ENCODE measurements at regions not wholly inside any gene's neighbourhood (a gene's known extent, or its start where the extent isn't known, plus 50 kb on each side); places are given as distances from the start of the nearest gene placed in this dataset.

DNA sequence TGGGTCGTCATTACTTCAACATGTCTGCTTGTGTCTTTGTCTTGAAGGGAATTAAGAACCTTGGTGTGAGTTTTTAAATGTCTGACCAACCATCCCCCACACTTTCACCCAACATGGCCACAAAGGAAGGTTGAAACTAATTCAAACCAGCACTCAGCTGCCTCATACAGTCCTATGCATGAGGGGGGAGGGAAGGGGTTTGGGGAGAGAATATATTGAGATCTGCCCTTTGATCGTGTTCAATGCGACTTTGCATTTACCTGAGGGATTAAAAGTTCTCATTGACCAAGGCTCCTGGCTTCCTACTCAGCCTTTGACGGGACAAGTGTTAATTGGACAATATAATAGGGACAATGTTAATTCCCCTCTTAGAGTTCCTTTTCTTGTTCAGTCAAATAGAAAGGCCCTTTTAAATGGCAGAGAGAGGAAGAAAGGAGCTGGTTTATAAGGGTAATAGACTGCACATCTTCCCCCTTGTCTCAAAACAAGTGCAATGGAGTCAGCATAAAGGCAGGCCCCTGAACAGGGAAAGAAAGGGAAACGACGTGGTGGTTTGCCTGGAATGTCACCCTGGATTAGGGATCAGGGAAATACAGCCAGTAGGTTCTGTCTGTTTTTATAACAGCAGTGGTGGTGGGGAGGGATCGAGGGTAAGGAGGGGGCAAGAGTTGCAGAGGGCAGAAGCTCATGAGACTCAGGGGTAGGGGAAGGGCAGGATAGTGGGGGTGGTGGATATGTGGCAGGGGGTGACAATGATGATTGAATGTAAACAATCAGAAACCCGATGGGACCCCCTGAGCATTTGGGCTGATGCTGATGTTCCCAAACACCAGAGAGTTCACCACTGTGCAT is 198.7 kb downstream of the MYCN start:
- no peak overlapping the region for H3K4me3 ChIP-seq (ENCODE audit: low read depth, low read length)
- TF ChIP-seq, protein P1, sequence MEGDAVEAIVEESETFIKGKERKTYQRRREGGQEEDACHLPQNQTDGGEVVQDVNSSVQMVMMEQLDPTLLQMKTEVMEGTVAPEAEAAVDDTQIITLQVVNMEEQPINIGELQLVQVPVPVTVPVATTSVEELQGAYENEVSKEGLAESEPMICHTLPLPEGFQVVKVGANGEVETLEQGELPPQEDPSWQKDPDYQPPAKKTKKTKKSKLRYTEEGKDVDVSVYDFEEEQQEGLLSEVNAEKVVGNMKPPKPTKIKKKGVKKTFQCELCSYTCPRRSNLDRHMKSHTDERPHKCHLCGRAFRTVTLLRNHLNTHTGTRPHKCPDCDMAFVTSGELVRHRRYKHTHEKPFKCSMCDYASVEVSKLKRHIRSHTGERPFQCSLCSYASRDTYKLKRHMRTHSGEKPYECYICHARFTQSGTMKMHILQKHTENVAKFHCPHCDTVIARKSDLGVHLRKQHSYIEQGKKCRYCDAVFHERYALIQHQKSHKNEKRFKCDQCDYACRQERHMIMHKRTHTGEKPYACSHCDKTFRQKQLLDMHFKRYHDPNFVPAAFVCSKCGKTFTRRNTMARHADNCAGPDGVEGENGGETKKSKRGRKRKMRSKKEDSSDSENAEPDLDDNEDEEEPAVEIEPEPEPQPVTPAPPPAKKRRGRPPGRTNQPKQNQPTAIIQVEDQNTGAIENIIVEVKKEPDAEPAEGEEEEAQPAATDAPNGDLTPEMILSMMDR (IDR thresholded peaks at IDR 0.05; ENCODE audit: low read depth, low read length) = no peak

- TF ChIP-seq, protein P1 (IDR thresholded peaks at IDR 0.05; ENCODE audit: low read depth, low read length) = no peak
- no peak overlapping the region for H3K4me3 ChIP-seq (ENCODE audit: low read depth, low read length)
Observed at GRCh38 chr2:16137080-16137755, 196.9 kb downstream of the MYCN start.

GRCh38 chr2:16136461-16137035 is 196.2 kb downstream of the MYCN start:
- no peak overlapping the region for H3K4me3 ChIP-seq (ENCODE audit: low read depth, low read length)
- TF ChIP-seq, protein P1 (IDR thresholded peaks at IDR 0.05; ENCODE audit: low read depth, low read length) = no peak

- TF ChIP-seq, protein P1 (IDR thresholded peaks at IDR 0.05; ENCODE audit: low read depth, low read length) = no peak
- no peak overlapping the region for H3K4me3 ChIP-seq (ENCODE audit: low read depth, low read length)
Observed at GRCh38 chr2:16135913-16136310, 195.6 kb downstream of the MYCN start.

- H3K4me3 ChIP-seq (ENCODE audit: low read depth, low read length) = no peak overlapping the region
- TF ChIP-seq, protein P1 (IDR thresholded peaks at IDR 0.05; ENCODE audit: low read depth, low read length) = no peak
Observed at GRCh38 chr2:16135196-16135912, 195.0 kb downstream of the MYCN start.

- no peak overlapping the region for H3K4me3 ChIP-seq (ENCODE audit: low read depth, low read length)
- TF ChIP-seq, protein P1 (IDR thresholded peaks at IDR 0.05; ENCODE audit: low read depth, low read length) = no peak
Observed at GRCh38 chr2:16134436-16135165, 194.3 kb downstream of the MYCN start.
